GM12891 (cell line): ENCODE measurements at regions not wholly inside any gene's neighbourhood (a gene's known extent, or its start where the extent isn't known, plus 50 kb on each side); places are given as distances from the start of the nearest gene placed in this dataset.

Experiments
- DNase-seq: peaks from one replicate; pipeline ENCODE4 v3.0.0; 2011; ENCODE audit warnings: low spot score; ENCODE audit not compliant: insufficient read length
- FAIRE-seq: peaks from 2 replicates; lab custom pipeline; 2011; peaks lifted over from hg19 to GRCh38; lab: Jason Lieb, UNC
- PAX5 ChIP-seq: IDR thresholded peaks from 2 replicates; pipeline ENCODE4 v1.6.1; 2011; ENCODE audit warnings: low read length, moderate library complexity, mild to moderate bottlenecking; ENCODE audit not compliant: insufficient read depth, severe bottlenecking
- POLR2A ChIP-seq: IDR thresholded peaks from 2 replicates; pipeline ENCODE4 v1.6.1; 2011; ENCODE audit warnings: low read depth, low read length, control low read depth
- POLR2AphosphoS5 ChIP-seq: IDR thresholded peaks from 2 replicates; pipeline ENCODE4 v1.6.1; 2011; ENCODE audit warnings: low read depth, low read length, control low read depth
- POU2F2 ChIP-seq: IDR thresholded peaks from 2 replicates; pipeline ENCODE4 v1.6.1; 2011; ENCODE audit warnings: low read depth, mild to moderate bottlenecking, control low read depth, low read length, moderate library complexity
- SPI1 ChIP-seq: IDR thresholded peaks from 2 replicates; pipeline ENCODE4 v1.6.1; 2011; ENCODE audit warnings: low read depth, low read length, control low read depth
- TAF1 ChIP-seq: IDR thresholded peaks from 2 replicates; pipeline ENCODE4 v1.6.1; 2011; ENCODE audit warnings: low read depth, low read length, control low read depth

GRCh38 chr10:44013981-44014380, 365.3 kb upstream of the ZNF32 start:
- FAIRE-seq (no peak), DNase-seq (no peak)
- TF ChIP-seq PAX5 (no peak), TAF1 (no peak), SPI1 (no peak), POU2F2 (no peak)

DNA sequence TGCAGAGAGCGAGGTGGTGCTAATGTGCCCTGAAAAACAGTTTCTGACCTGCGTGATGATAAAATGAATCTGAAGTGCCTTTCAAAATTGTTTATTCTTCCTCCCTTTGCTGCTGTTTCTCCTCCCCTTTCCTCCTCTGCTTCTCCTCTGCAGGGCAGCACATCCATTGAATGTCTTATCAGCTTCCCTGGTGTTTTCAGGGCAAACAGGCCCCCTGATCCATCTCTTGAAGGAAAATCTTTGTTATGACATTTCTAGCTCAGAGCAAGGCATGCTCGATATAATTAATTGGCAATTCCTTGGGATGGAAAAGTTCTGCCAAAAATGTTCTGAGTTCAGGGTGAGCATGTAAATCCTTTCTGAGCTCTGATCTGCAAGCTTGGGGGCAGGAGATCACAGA, 364.2 kb upstream of the ZNF32 start:
- no peak for FAIRE-seq
- no peak for TF ChIP-seq PAX5
- no peak for TF ChIP-seq SPI1
- TF ChIP-seq TAF1: no peak
- no peak for TF ChIP-seq POU2F2
- no peak for TF ChIP-seq POLR2A
- TF ChIP-seq POLR2AphosphoS5: no peak

DNA sequence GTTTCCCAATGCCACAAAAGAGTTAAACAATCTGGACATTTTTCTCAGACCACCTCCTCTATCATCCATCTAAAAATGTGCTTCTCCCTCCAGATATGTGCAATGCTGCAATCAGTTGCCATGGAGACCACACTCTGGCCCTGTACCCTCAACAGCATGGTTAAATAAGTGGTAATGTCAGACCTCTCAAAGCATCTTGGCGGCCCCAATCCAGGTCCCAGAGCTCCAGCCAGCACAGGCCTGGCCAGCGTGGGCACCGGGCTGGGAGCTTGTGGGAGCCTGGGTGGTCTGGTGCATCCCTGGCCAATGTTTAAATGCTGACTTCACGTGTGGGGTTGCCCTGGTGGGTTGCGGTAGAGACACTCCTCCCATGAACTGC, 362.9 kb upstream of the ZNF32 start:
- TF ChIP-seq PAX5 (no peak), POLR2AphosphoS5 (no peak), TAF1 (no peak), SPI1 (no peak), POU2F2 (no peak), POLR2A (no peak)
- peak; percentile 43 for FAIRE-seq

More for the DNA sequence above, 364.2 kb upstream of the ZNF32 start:
- DNase-seq: no peak

GRCh38 chr10:44010873-44011602, 362.4 kb upstream of the ZNF32 start:
- FAIRE-seq: peak; percentile 81
- peak; percentile 49 for DNase-seq
- no peak for TF ChIP-seq POLR2A
- TF ChIP-seq PAX5: no peak
- 0 out of 2 replicates have a peak, but pooled peaks have one; percentile 10 for TF ChIP-seq POU2F2
- 0 out of 2 replicates have a peak, but pooled peaks have one; percentile 21 for TF ChIP-seq SPI1
- no peak for TF ChIP-seq POLR2AphosphoS5

More for the DNA sequence above, 362.9 kb upstream of the ZNF32 start:
- no peak for DNase-seq

- FAIRE-seq (no peak), DNase-seq (no peak)
- no peak for TF ChIP-seq POU2F2
These were observed 361.4 kb upstream of the ZNF32 start for GRCh38 chr10:44009891-44010632.

GRCh38 chr10:44008917-44009709, 360.4 kb upstream of the ZNF32 start:
- no peak for TF ChIP-seq POU2F2
- TF ChIP-seq POLR2A: no peak
- no peak for TF ChIP-seq TAF1
- FAIRE-seq (no peak), DNase-seq (no peak)

- FAIRE-seq (no peak), DNase-seq (no peak)
- TF ChIP-seq POLR2A: no peak
- TF ChIP-seq PAX5: no peak
- TF ChIP-seq TAF1: no peak
- TF ChIP-seq POLR2AphosphoS5: no peak
- TF ChIP-seq SPI1: no peak
- no peak for TF ChIP-seq POU2F2
These were observed 359.7 kb upstream of the ZNF32 start for GRCh38 chr10:44008270-44008916.

DNA sequence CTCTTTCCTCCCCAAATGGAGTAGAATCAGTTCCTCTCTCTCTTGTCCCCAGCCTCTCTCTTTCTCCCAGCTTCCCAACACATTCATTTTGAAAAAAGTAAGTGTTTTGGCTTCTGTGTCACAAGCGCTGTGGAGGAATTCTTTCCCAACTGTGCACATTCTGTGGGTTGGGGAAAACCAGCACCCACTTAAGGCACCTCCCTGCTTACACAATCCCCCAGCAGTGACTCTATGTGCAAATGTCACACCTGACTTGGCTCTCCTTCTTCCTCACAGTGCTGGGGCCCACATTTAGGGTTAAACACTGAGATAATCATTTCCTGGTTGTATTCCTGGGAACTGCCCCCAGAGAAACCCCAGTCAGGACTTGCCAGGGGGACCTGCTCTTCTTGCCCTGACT, 358.1 kb upstream of the ZNF32 start:
- DNase-seq: no peak
- TF ChIP-seq SPI1: no peak
- no peak for TF ChIP-seq POLR2AphosphoS5
- TF ChIP-seq PAX5: no peak
- TF ChIP-seq POLR2A: no peak
- TF ChIP-seq POU2F2: no peak
- TF ChIP-seq TAF1: no peak
- FAIRE-seq: no peak

DNA sequence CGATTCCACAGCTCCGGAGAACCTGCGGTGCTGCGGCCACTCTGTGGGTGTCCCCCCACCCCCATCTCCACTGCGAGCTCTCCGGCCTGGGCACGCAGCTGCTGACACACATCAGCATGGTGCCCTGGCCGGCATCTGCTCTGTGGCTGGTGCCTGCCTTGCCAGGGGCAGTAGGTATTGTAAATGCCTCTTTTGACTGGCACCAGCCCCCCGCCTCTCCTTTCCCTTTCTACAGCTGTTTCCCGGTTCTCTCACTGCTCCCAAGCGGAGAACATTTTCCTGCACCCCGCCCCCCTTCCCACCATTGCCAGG, 357.1 kb upstream of the ZNF32 start:
- TF ChIP-seq POU2F2 (no peak), SPI1 (no peak), TAF1 (no peak), PAX5 (no peak), POLR2A (no peak), POLR2AphosphoS5 (no peak)
- FAIRE-seq (no peak), DNase-seq (no peak)
